ENCODE measurements at regions not wholly inside any gene's neighbourhood (a gene's known extent, or its start where the extent isn't known, plus 50 kb on each side); places are given as distances from the start of the nearest gene placed in this dataset.

DNA sequence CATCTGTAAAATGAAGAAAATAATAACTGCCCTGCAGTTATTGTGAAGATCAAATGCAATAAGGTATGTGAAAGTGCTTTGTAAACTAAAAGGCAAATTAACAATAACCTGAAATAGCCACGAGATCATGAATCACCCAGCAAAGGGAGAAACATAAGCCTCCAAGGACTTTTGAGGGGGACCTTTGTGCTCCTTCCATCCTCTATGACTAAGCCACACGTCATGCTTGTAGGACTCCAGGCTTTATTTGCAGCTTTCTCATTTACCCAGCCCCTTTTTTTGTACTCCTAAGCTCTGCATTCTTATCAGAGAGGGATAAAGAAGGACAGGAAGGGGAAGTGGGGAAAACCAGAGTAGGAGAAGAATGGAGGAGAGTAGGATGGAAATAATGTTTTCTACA lies 115.1 kb downstream of the PROX1 start:
- Histone ChIP-seq H3K4me3 (ENCODE audit: low read depth, low read length) (no peak overlapping the region), H3K4me1 (ENCODE audit: control insufficient read depth, insufficient read depth, low read length) (no peaks in the 10 kb centered on the region), H3K9me3 (ENCODE audit: control insufficient read depth, insufficient read depth, low read depth, low read length) (no peaks in the 10 kb centered on the region), H3K36me3 (ENCODE audit: control insufficient read depth in 2 of 2, insufficient read depth in 1 of 2, low read length in 2 of 2) (no peaks in the 10 kb centered on the region), H3K27ac (ENCODE audit: extremely low read depth, low read depth, low read length) (no peak overlapping the region)
- POLR2A ChIA-PET: no interaction called here
- CTCF ChIA-PET: interaction anchor here (0.6 kb wide), 1 partner anchor 526 kb away, joined by 3 read pairs; no protein-coding TSS in a partner anchor
- TF ChIP-seq ZBTB21 (tag by site-specific recombination; IDR thresholded peaks at IDR 0.05): peak; percentile 56; the same call in 1 of the 2 replicates
- peak; percentile 22; the same call in 1 of the 2 replicates for TF ChIP-seq ZNF629 (tag by site-specific recombination; IDR thresholded peaks at IDR 0.05)
- no peak for TF ChIP-seq ZNF221 (tag by site-specific recombination; IDR thresholded peaks at IDR 0.05; ENCODE audit: borderline replicate concordance)

DNA sequence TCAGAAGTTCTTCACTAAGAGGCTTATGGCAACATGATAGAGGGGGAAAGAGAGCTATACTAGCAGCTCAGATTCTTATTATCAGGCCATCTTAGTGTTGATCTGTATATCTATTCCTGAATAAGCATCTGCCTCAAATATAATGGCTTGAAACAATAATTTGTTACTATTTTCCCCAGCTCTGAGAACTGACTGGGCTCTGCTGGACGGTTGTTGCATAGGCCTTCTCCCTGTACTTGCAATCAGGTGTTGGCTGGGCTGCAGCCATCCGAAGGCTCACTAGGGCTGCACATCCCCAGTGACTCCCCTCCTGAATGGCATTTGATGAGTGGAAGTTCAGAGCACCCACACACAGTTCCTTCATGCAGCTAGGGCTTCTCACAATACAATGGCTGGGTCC lies 116.0 kb downstream of the PROX1 start:
- no peaks in the 10 kb centered on the region for H3K36me3 ChIP-seq (ENCODE audit: control insufficient read depth in 2 of 2, insufficient read depth in 1 of 2, low read length in 2 of 2)
- TF ChIP-seq ZNF521 (tag by site-specific recombination; IDR thresholded peaks at IDR 0.05) (no peak), SETDB1 (IDR thresholded peaks at IDR 0.05; ENCODE audit: insufficient read length, low read length) (peak; percentile 38)

DNA sequence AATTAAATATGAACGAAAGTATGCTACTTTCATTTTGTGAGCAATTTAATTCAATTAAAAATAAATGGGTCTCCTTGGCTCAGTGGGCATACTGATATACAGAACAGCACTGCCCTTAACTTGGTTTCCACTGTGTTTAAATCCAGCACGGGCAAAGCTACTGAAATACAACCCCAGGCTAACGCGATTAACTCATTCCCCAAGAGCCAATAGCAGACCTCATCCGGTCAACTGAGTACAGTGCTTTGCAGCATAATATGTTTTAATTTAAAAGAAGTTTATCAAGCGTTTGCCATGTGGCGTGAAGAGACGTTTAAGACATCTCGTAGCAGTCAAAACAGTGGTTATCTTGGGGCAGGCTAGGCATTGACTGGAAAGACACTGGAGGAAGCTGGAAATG lies 118.6 kb downstream of the PROX1 start:
- TF ChIP-seq, protein P1, sequence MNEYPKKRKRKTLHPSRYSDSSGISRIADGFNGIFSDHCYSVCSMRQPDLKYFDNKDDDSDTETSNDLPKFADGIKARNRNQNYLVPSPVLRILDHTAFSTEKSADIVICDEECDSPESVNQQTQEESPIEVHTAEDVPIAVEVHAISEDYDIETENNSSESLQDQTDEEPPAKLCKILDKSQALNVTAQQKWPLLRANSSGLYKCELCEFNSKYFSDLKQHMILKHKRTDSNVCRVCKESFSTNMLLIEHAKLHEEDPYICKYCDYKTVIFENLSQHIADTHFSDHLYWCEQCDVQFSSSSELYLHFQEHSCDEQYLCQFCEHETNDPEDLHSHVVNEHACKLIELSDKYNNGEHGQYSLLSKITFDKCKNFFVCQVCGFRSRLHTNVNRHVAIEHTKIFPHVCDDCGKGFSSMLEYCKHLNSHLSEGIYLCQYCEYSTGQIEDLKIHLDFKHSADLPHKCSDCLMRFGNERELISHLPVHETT (tag by site-specific recombination; IDR thresholded peaks at IDR 0.05): no peak
- no peak for TF ChIP-seq ZNF138 (tag by site-specific recombination; IDR thresholded peaks at IDR 0.05; ENCODE audit: borderline replicate concordance)
- no peak for TF ChIP-seq ZNF473 (tag by site-specific recombination; IDR thresholded peaks at IDR 0.05)
- TF ChIP-seq REPIN1 (tag by site-specific recombination; IDR thresholded peaks at IDR 0.05; ENCODE audit: low read depth): no peak
- no peak for TF ChIP-seq ZFP37 (tag by site-specific recombination; IDR thresholded peaks at IDR 0.05)
- POLR2A ChIA-PET: interaction anchor here (0.5 to 0.6 kb wide), 2 partner anchors 131 to 1003 kb away, joined by 3 read pairs; no protein-coding TSS in a partner anchor
- Histone ChIP-seq H3K27ac (ENCODE audit: extremely low read depth, low read depth, low read length) (no peak overlapping the region), H3K36me3 (ENCODE audit: control insufficient read depth in 2 of 2, insufficient read depth in 1 of 2, low read length in 2 of 2) (no peaks in the 10 kb centered on the region), H3K9me3 (ENCODE audit: control insufficient read depth, insufficient read depth, low read depth, low read length) (no peaks in the 10 kb centered on the region), H3K4me1 (ENCODE audit: control insufficient read depth, insufficient read depth, low read length) (no peaks in the 10 kb centered on the region), H3K4me3 (ENCODE audit: low read depth, low read length) (no peak overlapping the region)
- CTCF ChIA-PET: no interaction called here

More for the DNA sequence above, 116.0 kb downstream of the PROX1 start:
- Histone ChIP-seq H3K4me1 (ENCODE audit: control insufficient read depth, insufficient read depth, low read length) (no peaks in the 10 kb centered on the region), H3K27ac (ENCODE audit: extremely low read depth, low read depth, low read length) (no peak overlapping the region), H3K9me3 (ENCODE audit: control insufficient read depth, insufficient read depth, low read depth, low read length) (no peaks in the 10 kb centered on the region), H3K4me3 (ENCODE audit: low read depth, low read length) (no peak overlapping the region)
- POLR2A ChIA-PET: no interaction called here
- CTCF ChIA-PET: no interaction called here

DNA sequence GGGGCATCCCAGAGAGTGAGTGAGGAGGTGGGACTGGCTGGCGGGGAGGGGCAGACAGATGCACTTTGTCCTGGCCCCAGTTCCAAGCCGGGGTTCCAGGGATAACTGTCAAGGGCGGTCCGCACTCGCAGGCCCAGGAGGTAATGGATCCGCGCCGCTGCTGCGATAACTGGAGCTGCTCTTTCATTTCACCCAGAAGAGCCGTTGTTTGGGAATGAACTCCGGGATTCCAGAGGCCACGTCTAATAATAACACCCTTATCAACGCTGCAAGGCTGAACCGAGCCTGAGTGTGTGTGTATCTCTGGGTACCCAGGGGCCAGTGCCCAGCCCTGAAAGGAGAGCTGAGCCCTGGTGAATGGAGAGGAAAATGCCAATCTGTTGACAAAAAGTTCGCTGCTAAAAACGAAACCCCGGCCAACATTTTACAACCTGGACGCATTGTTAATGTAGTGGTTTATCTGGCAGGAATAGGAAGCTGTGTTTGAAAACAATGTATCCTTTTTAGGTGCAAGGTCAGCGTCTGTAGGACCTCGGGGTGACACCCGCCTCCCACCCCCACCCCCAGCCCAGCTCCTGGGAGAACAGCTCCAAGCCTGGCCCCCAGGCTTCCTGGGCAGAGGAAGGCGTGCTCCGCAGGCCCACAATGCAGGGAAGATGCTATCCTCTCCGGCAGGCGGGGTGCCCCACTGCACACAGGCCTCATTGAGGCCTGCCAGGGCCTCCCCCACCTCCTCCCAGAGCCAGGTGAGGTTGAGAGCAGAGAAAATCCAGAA lies 119.7 kb downstream of the PROX1 start:
- no peak for TF ChIP-seq ZNF394 (tag by site-specific recombination; IDR thresholded peaks at IDR 0.05; ENCODE audit: borderline replicate concordance)
- TF ChIP-seq, protein P2, sequence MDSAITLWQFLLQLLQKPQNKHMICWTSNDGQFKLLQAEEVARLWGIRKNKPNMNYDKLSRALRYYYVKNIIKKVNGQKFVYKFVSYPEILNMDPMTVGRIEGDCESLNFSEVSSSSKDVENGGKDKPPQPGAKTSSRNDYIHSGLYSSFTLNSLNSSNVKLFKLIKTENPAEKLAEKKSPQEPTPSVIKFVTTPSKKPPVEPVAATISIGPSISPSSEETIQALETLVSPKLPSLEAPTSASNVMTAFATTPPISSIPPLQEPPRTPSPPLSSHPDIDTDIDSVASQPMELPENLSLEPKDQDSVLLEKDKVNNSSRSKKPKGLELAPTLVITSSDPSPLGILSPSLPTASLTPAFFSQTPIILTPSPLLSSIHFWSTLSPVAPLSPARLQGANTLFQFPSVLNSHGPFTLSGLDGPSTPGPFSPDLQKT (IDR thresholded peaks at IDR 0.05; ENCODE audit: borderline replicate concordance, low read depth, low read length): no peak
- TF ChIP-seq ZNF133 (tag by site-specific recombination; IDR thresholded peaks at IDR 0.05): no peak
- TF ChIP-seq, protein P3, sequence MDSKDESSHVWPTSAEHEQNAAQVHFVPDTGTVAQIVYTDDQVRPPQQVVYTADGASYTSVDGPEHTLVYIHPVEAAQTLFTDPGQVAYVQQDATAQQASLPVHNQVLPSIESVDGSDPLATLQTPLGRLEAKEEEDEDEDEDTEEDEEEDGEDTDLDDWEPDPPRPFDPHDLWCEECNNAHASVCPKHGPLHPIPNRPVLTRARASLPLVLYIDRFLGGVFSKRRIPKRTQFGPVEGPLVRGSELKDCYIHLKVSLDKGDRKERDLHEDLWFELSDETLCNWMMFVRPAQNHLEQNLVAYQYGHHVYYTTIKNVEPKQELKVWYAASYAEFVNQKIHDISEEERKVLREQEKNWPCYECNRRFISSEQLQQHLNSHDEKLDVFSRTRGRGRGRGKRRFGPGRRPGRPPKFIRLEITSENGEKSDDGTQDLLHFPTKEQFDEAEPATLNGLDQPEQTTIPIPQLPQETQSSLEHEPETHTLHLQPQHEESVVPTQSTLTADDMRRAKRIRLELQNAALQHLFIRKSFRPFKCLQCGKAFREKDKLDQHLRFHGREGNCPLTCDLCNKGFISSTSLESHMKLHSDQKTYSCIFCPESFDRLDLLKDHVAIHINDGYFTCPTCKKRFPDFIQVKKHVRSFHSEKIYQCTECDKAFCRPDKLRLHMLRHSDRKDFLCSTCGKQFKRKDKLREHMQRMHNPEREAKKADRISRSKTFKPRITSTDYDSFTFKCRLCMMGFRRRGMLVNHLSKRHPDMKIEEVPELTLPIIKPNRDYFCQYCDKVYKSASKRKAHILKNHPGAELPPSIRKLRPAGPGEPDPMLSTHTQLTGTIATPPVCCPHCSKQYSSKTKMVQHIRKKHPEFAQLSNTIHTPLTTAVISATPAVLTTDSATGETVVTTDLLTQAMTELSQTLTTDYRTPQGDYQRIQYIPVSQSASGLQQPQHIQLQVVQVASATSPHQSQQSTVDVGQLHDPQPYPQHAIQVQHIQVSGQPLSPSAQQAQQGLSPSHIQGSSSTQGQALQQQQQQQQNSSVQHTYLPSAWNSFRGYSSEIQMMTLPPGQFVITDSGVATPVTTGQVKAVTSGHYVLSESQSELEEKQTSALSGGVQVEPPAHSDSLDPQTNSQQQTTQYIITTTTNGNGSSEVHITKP (tag by site-specific recombination; IDR thresholded peaks at IDR 0.05): no peak
- no peak for TF ChIP-seq IKZF3 (tag by site-specific recombination; IDR thresholded peaks at IDR 0.05)
- TF ChIP-seq, protein P4, sequence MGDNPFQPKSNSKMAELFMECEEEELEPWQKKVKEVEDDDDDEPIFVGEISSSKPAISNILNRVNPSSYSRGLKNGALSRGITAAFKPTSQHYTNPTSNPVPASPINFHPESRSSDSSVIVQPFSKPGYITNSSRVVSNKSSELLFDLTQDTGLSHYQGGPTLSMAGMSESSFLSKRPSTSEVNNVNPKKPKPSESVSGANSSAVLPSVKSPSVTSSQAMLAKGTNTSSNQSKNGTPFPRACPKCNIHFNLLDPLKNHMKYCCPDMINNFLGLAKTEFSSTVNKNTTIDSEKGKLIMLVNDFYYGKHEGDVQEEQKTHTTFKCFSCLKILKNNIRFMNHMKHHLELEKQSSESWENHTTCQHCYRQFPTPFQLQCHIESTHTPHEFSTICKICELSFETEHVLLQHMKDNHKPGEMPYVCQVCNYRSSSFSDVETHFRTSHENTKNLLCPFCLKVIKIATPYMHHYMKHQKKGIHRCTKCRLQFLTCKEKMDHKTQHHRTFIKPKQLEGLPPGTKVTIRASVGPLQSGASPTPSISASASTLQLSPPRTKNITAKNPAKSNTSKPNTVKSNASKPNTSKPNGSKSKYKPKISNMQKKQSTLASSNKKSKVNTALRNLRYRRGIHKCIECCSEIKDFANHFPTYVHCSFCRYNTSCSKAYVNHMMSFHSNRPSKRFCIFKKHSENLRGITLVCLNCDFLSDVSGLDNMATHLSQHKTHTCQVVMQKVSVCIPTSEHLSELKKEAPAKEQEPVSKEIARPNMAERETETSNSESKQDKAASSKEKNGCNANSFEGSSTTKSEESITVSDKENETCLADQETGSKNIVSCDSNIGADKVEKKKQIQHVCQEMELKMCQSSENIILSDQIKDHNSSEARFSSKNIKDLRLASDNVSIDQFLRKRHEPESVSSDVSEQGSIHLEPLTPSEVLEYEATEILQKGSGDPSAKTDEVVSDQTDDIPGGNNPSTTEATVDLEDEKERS (tag by site-specific recombination; IDR thresholded peaks at IDR 0.05): no peak
- ChIA-PET POLR2A (no interaction called here), CTCF (no interaction called here)
- Histone ChIP-seq H3K27ac (ENCODE audit: extremely low read depth, low read depth, low read length) (no peak overlapping the region), H3K4me1 (ENCODE audit: control insufficient read depth, insufficient read depth, low read length) (no peaks in the 10 kb centered on the region), H3K36me3 (ENCODE audit: control insufficient read depth in 2 of 2, insufficient read depth in 1 of 2, low read length in 2 of 2) (no peaks in the 10 kb centered on the region), H3K9me3 (ENCODE audit: control insufficient read depth, insufficient read depth, low read depth, low read length) (no peaks in the 10 kb centered on the region), H3K4me3 (ENCODE audit: low read depth, low read length) (no peak overlapping the region)

Data from HEK293 (cell line).